SK-N-MC (cell line): ENCODE measurements at regions not wholly inside any gene's neighbourhood (a gene's known extent, or its start where the extent isn't known, plus 50 kb on each side); places are given as distances from the start of the nearest gene placed in this dataset.

Experiments
- EZH2 ChIP-seq: fragments of 200-600 bp; sonication (generic); IDR thresholded peaks from one replicate; pipeline ENCODE4 v1.6.1; 2017; ENCODE audit warnings: antibody characterized with exemption
- FOXP2 ChIP-seq: optimal IDR thresholded peaks from 2 replicates; pipeline ENCODE3; 2011; ENCODE audit warnings: mild to moderate bottlenecking, moderate library complexity; ENCODE audit not compliant: insufficient read depth; ENCODE audit errors: extremely low read length, control extremely low read depth
- POLR2AphosphoS5 ChIP-seq: IDR thresholded peaks from 2 replicates; pipeline ENCODE4 v1.6.1; 2012; ENCODE audit warnings: mild to moderate bottlenecking, low read depth, low read length, borderline replicate concordance

- TF ChIP-seq POLR2AphosphoS5 (no peak), EZH2 (no peak), FOXP2 (no peak)
Measured at GRCh38 chr10:25112016-25112415, 62.8 kb upstream of the GPR158 start.
